GM18520 (cell line): ENCODE measurements at regions not wholly inside any gene's neighbourhood (a gene's known extent, or its start where the extent isn't known, plus 50 kb on each side); places are given as distances from the start of the nearest gene placed in this dataset.

ENCODE experiments used
- ATAC-seq: cut with Tn5 transposase; IDR thresholded peaks from one replicate; pipeline ENCODE4 v1.9.1; 2021; ENCODE audit not compliant: unreplicated experiment

GRCh38 chr5:106171708-106172107 lies 1499.0 kb downstream of the EFNA5 start:
- ATAC-seq: no peak

- no peak for ATAC-seq
Observed at GRCh38 chr5:106171132-106171531, 1499.6 kb downstream of the EFNA5 start.

GRCh38 chr5:106167766-106168165 lies 1503.0 kb downstream of the EFNA5 start:
- ATAC-seq: no peak

GRCh38 chr5:106163233-106163632 lies 1507.5 kb downstream of the EFNA5 start:
- ATAC-seq: no peak

- ATAC-seq: no peak
Observed at GRCh38 chr5:106159616-106160015, 1511.1 kb downstream of the EFNA5 start.

GRCh38 chr5:106154280-106154716 lies 1516.4 kb downstream of the EFNA5 start:
- no peak for ATAC-seq

GRCh38 chr5:106152569-106152968 lies 1518.2 kb downstream of the EFNA5 start:
- no peak for ATAC-seq

GRCh38 chr5:106142116-106142515 lies 1528.6 kb downstream of the EFNA5 start:
- no peak for ATAC-seq

- no peak for ATAC-seq
Observed at GRCh38 chr5:106140101-106140500, 1530.6 kb downstream of the EFNA5 start.

- no peak for ATAC-seq
Observed at GRCh38 chr5:106136061-106136460, 1534.7 kb downstream of the EFNA5 start.

GRCh38 chr5:106135473-106135872 lies 1535.3 kb downstream of the EFNA5 start:
- no peak for ATAC-seq

- no peak for ATAC-seq
Observed at GRCh38 chr5:106134549-106134948, 1536.2 kb downstream of the EFNA5 start.

- peak; percentile 97 for ATAC-seq
Observed at GRCh38 chr5:106127985-106128384, 1542.8 kb downstream of the EFNA5 start.

GRCh38 chr5:106127341-106127781 lies 1543.4 kb downstream of the EFNA5 start:
- ATAC-seq: no peak

GRCh38 chr5:106121972-106122605 lies 1548.6 kb downstream of the EFNA5 start:
- peak; percentile 46 for ATAC-seq

GRCh38 chr5:106116682-106117081 lies 1554.1 kb downstream of the EFNA5 start:
- no peak for ATAC-seq

GRCh38 chr5:106113922-106114321 lies 1556.8 kb downstream of the EFNA5 start:
- ATAC-seq: no peak

- no peak for ATAC-seq
Observed at GRCh38 chr5:106106384-106106783, 1564.4 kb downstream of the EFNA5 start.

GRCh38 chr5:106097340-106097739 lies 1573.4 kb downstream of the EFNA5 start:
- no peak for ATAC-seq

GRCh38 chr5:106094839-106095238 lies 1575.9 kb downstream of the EFNA5 start:
- ATAC-seq: no peak

GRCh38 chr5:106094204-106094607 lies 1576.5 kb downstream of the EFNA5 start:
- ATAC-seq: no peak

- ATAC-seq: no peak
Observed at GRCh38 chr5:106093134-106093533, 1577.6 kb downstream of the EFNA5 start.

GRCh38 chr5:106092455-106092854 lies 1578.3 kb downstream of the EFNA5 start:
- ATAC-seq: no peak
